Fibroblast of the aortic adventitia (primary cell): ENCODE measurements at regions not wholly inside any gene's neighbourhood (a gene's known extent, or its start where the extent isn't known, plus 50 kb on each side); places are given as distances from the start of the nearest gene placed in this dataset.
A peak's percentile ranks its signal among the peaks of the same experiment; 100 is the strongest.

Experiments
- DNase-seq: peaks from one replicate; pipeline ENCODE4 v3.0.0-alpha.2; 2010; ENCODE audit warnings: low read depth
- H3K4me3 ChIP-seq: 2 replicates; pipeline ENCODE4 v1.5.1; 2011; ENCODE audit warnings: low read depth, mild to moderate bottlenecking, control low read depth, low read length, moderate library complexity
- TF ChIP-seq, protein P1 (sequence below): IDR thresholded peaks from 2 replicates; pipeline ENCODE4 v1.5.1; 2011; ENCODE audit warnings: mild to moderate bottlenecking, low read length, control low read depth, inconsistent platforms; ENCODE audit not compliant: insufficient read depth

- TF ChIP-seq, protein P1, sequence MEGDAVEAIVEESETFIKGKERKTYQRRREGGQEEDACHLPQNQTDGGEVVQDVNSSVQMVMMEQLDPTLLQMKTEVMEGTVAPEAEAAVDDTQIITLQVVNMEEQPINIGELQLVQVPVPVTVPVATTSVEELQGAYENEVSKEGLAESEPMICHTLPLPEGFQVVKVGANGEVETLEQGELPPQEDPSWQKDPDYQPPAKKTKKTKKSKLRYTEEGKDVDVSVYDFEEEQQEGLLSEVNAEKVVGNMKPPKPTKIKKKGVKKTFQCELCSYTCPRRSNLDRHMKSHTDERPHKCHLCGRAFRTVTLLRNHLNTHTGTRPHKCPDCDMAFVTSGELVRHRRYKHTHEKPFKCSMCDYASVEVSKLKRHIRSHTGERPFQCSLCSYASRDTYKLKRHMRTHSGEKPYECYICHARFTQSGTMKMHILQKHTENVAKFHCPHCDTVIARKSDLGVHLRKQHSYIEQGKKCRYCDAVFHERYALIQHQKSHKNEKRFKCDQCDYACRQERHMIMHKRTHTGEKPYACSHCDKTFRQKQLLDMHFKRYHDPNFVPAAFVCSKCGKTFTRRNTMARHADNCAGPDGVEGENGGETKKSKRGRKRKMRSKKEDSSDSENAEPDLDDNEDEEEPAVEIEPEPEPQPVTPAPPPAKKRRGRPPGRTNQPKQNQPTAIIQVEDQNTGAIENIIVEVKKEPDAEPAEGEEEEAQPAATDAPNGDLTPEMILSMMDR, result no peak
- no peak overlapping the region for H3K4me3 ChIP-seq
- no peak for DNase-seq
Measured at GRCh38 chr15:70538278-70538677, 225.1 kb downstream of the UACA start.

GRCh38 chr15:70535955-70536338 lies 227.4 kb downstream of the UACA start:
- TF ChIP-seq, protein P1, result no peak
- DNase-seq, result no peak

DNA sequence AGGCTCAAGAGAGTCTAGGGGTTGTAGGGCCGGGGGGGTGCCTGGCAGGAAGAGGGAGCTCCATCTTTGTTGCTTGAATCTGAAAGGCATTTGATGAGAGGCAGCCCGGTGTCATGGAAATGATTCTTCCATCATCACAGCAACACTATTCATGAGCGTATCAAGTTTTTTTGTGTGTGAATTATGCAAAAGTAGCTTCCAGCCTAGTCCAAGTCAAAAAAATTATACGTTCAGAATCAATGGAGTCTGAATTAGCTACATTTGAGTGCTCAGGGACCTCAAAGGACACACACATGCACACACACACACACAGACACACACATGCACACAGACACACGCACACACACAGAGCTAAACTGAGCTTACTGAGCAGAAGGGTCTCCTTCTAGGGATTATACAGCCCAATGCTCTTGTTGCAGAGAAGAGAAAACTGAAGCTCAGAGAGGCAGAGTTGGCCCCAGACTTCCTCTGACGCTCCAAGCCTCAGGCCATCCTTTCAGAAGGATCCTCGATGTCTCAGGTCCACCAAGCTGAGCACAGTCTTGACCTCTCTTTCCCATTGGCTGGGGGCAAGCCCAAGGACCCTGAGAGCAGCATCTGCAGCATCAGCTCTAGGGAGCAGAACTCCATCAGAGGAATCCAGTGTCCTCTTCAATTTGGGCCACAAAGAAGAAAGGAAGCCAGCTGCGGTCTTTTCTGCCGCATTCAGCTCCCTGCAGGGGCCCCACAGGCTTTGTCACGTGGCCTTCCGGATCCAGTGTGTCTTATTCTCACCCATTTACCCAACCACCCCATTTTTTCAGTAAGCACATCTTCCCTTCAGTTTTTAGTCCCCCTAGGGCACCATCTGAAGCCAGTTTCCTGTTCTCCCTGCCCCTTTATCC lies 228.0 kb downstream of the UACA start:
- TF ChIP-seq, protein P1, result no peak

More at GRCh38 chr15:70535955-70536338, 227.4 kb downstream of the UACA start:
- no peak overlapping the region for H3K4me3 ChIP-seq

GRCh38 chr15:70533931-70534742 lies 229.2 kb downstream of the UACA start:
- DNase-seq, result peak; percentile 13
- TF ChIP-seq, protein P1, result no peak
- H3K4me3 ChIP-seq, result no peak overlapping the region

More for the DNA sequence above, 228.0 kb downstream of the UACA start:
- no peak for DNase-seq
- no peak overlapping the region for H3K4me3 ChIP-seq

DNA sequence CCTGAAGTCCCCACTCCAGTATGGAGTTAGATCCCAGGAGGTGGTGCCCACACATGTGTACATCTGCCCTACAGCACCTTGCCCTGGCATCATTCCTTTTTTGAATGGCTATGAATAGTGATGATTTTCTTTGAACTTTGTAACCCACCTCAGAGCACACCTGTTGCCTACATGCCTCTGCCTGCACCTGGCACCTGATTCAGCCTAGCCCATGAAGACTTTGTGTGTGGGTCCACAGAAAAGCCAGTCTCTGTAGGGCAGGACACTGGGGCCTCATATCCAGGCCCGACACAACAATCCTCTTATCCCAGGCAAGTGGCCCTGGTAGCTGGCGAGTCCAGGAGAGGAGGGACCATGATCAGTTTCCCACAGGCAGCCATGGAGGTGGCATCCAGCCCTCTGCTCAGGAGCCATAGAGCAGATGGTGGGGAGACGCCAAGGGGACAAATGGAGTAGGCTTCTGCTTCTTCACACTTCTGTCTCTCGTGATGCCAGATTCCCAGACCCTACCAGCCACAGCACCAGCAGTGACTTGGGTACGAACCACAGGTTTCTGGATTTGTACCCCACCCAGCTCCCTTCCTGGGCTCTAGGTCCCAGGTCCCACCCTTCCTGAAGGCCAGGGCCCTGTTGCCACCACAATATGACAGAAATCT lies 230.7 kb downstream of the UACA start:
- no peak for DNase-seq
- TF ChIP-seq, protein P1, result no peak
- H3K4me3 ChIP-seq, result no peak overlapping the region

GRCh38 chr15:70531576-70531975 lies 231.8 kb downstream of the UACA start:
- DNase-seq, result no peak
- TF ChIP-seq, protein P1, result no peak

More at GRCh38 chr15:70531576-70531975, 231.8 kb downstream of the UACA start:
- H3K4me3 ChIP-seq, result no peak overlapping the region
